ENCODE measurements at regions not wholly inside any gene's neighbourhood (a gene's known extent, or its start where the extent isn't known, plus 50 kb on each side); places are given as distances from the start of the nearest gene placed in this dataset.
"Not testable (repeated sequence)": the region's sequence is repeated elsewhere in the genome, so short reads cannot be mapped to it uniquely, and the experiment has no call there.

DNA sequence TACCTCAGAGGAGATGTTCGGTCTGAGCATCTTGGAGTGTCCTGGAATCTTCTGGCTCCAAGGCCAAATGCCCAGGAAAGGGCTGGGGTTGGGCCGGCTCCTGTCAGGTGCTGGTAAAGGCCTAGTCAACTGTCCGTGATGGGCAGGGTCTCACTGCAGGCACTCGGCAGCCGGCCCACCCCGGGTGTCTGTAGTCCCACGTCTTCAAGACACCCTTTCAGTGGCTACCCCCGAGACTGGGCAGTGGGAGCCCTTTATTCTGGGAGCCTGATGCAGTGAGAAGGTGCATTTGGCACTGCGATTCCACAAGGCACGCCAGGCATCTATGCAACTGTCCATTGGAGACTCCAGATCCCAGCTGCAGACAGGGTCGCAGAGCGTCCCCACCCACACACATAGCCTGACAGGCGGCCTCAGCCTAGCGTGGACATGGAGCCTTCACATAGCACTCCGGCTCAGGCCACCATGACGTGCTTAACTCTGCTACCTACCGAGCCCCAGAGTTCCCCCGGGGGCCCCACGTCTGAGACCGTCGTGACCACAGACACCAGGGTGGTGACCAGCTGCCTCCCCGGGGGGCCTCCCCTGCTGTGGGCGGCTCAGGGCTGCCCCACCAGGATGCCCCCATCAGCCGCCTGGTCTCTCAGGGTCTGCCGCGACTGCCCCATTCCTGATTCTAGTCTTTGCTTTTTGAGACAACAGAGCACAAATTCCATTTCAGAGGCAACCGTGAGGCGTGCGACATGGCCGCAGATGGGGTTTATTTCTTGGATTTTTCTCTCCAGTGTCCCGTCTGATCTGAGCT lies 331.8 kb upstream of the SFSWAP start:
- in situ Hi-C loops (cut with MboI; ENCODE audit: low pct_unique_long_range_greater_than_20kb, low sequenced_read_pairs), result no loop called here
- no peak for DNase-seq

- DNase-seq, result no peak
- in situ Hi-C loops (cut with MboI; ENCODE audit: low pct_unique_long_range_greater_than_20kb, low sequenced_read_pairs), result no loop called here
These were observed 331.2 kb upstream of the SFSWAP start for GRCh38 chr12:131379738-131380137.

GRCh38 chr12:131380220-131380964 lies 330.5 kb upstream of the SFSWAP start:
- no peak for DNase-seq
- in situ Hi-C loops (cut with MboI; ENCODE audit: low pct_unique_long_range_greater_than_20kb, low sequenced_read_pairs), result no loop called here

GRCh38 chr12:131380965-131381705 lies 329.8 kb upstream of the SFSWAP start:
- in situ Hi-C loops (cut with MboI; ENCODE audit: low pct_unique_long_range_greater_than_20kb, low sequenced_read_pairs), result no loop called here
- no peak for DNase-seq

GRCh38 chr12:131381716-131382430 lies 329.0 kb upstream of the SFSWAP start:
- DNase-seq, result no peak
- in situ Hi-C loops (cut with MboI; ENCODE audit: low pct_unique_long_range_greater_than_20kb, low sequenced_read_pairs), result no loop called here

GRCh38 chr12:131383291-131383690 lies 327.6 kb upstream of the SFSWAP start:
- in situ Hi-C loops (cut with MboI; ENCODE audit: low pct_unique_long_range_greater_than_20kb, low sequenced_read_pairs), result no loop called here
- DNase-seq, result no peak

DNA sequence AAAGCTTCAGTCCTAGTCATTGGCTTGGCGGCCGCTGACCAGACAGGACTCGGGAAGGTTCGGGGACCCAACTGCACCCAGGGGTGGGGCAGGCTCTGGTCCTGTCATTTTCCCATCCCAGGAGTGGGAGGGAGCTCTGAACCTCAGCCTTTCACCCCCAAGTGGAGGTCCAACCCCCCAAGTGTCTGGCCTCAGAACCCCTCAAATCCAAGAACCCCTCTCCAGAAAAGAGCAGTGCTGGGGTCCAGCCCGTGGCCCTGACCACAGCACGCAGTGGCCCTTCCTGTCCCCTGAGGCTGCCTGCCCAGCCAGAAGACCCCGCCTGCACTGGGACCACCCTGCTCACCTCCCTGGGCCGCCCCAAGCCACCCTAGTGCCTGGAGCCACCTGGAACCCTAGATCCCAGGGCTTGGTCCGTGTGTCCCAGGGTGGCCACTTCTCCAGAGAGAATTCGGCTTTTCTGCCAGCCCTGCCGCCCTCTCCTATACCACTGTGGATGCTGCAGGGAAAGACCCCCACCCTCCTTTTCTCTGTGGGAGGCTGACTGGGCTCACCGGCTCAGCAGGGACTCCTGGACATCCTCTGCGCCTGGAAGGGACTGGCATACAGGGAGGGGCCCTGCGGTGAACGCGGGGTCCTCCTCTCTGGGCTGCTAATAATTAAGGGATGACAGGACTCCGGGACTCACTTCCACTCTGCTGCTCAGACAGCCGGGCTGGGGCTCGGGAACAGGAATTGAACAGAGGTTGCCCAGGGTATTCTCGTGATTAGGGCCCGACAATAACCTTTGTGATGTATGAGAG lies 326.9 kb upstream of the SFSWAP start:
- in situ Hi-C loops (cut with MboI; ENCODE audit: low pct_unique_long_range_greater_than_20kb, low sequenced_read_pairs), result no loop called here

GRCh38 chr12:131384544-131384855 lies 326.4 kb upstream of the SFSWAP start:
- DNase-seq, result no peak
- in situ Hi-C loops (cut with MboI; ENCODE audit: low pct_unique_long_range_greater_than_20kb, low sequenced_read_pairs), result no loop called here

More for the DNA sequence above, 326.9 kb upstream of the SFSWAP start:
- DNase-seq, result no peak

GRCh38 chr12:131385313-131386166 lies 325.4 kb upstream of the SFSWAP start:
- in situ Hi-C loops (cut with MboI; ENCODE audit: low pct_unique_long_range_greater_than_20kb, low sequenced_read_pairs), result no loop called here
- DNase-seq, result no peak

DNA sequence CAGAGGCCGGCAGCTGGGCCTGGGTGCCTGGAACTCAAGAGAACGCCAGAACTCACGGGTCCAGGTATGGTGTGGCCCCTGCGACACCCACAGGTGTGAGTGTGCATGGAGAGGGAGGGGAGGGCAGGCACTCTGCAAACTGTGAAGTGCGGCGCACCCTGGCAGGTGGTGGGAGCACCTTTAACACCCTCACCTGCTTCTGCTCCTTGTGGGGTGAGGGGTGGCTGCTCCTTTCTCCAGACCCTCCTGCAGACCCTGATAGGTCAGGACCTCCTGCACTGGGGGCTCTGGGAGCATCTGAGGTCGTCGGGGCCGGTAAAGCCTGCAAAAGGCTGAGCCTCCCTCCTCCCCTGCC lies 324.7 kb upstream of the SFSWAP start:
- in situ Hi-C loops (cut with MboI; ENCODE audit: low pct_unique_long_range_greater_than_20kb, low sequenced_read_pairs), result no loop called here
- DNase-seq, result no peak

- in situ Hi-C loops (cut with MboI; ENCODE audit: low pct_unique_long_range_greater_than_20kb, low sequenced_read_pairs), result no loop called here
- no peak for DNase-seq
These were observed 324.1 kb upstream of the SFSWAP start for GRCh38 chr12:131386781-131387180.

- no peak for DNase-seq
- in situ Hi-C loops (cut with MboI; ENCODE audit: low pct_unique_long_range_greater_than_20kb, low sequenced_read_pairs), result no loop called here
These were observed 323.4 kb upstream of the SFSWAP start for GRCh38 chr12:131387281-131388163.

DNA sequence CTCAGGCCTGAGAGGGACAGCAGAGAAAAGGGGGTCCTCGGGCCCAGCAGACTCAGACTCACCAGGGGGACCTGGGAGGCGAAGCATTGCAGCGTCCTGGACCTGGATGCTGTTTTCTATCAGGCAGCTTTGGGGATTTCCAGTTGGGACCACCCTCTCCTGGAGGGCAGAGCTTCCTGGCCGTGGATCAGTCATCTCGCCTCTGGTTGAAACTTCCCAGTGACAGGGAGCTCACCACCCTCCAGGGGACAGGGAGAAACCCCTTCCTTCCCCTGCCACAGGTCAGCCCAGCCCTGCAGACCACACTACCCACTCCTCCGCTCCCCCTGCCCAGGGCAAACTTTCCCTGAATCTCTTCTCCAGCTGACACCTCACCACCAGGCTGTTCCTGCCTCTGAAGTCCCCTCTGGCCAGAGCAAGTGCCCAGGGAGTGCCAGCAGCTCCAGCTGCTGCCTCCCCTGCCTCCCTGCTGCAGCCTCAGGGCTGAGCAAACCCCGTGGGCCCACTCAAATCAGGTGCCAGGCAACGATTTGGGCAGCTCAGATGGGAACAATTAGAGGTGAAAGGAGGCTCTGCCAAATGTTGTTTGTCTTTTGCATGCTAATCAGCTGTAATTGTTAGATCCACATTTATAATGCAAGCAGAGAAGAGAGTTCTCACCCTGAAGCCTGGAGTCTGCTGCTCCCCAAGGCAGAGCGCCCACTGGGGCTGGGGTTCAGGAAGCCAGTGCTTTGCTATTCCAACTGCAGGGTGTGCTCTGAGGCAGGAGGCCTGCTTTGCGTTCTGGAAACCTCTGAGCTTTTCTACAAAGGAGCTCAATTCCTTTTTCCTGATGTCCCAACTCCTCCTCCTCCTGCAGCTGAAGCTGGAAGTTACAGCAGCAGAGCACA lies 322.5 kb upstream of the SFSWAP start:
- in situ Hi-C loops (cut with MboI; ENCODE audit: low pct_unique_long_range_greater_than_20kb, low sequenced_read_pairs); DNase-seq: not testable (repeated sequence)

GRCh38 chr12:131389054-131390013 lies 321.6 kb upstream of the SFSWAP start:
- in situ Hi-C loops (cut with MboI; ENCODE audit: low pct_unique_long_range_greater_than_20kb, low sequenced_read_pairs), result no loop called here
- no peak for DNase-seq

All from KBM-7 (cell line).